Suppressor macrophage treated with lipopolysaccharide for 1 hour (primary cell): ENCODE measurements at regions not wholly inside any gene's neighbourhood (a gene's known extent, or its start where the extent isn't known, plus 50 kb on each side); places are given as distances from the start of the nearest gene placed in this dataset.
A peak's percentile ranks its signal among the peaks of the same experiment; 100 is the strongest.
"Not testable (repeated sequence)": the region's sequence is repeated elsewhere in the genome, so short reads cannot be mapped to it uniquely, and the experiment has no call there.

Experiments
- DNase-seq, 3 donors: peaks; one replicate each; pipeline ENCODE4 v3.0.0-alpha.2; 2020 to 2022

DNA sequence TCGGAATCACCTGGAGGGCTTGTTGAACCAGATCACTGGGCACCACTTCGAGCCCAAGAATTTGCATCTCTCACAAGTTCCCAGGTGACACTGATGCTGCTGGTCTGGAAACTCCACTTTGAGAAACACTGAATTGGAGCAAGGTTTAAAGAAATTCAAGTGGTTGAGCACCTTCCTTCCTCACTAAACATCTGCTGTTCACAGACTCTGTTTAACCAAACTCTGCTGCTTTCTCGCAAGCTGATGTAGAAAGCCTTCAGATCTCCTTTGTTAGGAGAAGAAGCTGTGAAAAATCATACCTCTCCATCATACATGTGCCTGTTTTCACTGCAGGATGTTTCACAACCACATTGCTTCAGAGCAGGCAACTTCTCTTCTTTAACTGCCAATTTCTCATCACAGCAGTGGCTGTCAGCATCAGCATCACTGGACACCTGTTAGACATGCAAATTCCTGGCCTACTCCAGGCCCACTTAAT is 87.5 kb upstream of the TOP1 start:
- DNase-seq, result peak in 1 of 3 donors; percentile 25

- peak; percentile 20 to 35 (median 24) for DNase-seq
Observed at GRCh38 chr20:40942006-40942405, 86.6 kb upstream of the TOP1 start.

DNA sequence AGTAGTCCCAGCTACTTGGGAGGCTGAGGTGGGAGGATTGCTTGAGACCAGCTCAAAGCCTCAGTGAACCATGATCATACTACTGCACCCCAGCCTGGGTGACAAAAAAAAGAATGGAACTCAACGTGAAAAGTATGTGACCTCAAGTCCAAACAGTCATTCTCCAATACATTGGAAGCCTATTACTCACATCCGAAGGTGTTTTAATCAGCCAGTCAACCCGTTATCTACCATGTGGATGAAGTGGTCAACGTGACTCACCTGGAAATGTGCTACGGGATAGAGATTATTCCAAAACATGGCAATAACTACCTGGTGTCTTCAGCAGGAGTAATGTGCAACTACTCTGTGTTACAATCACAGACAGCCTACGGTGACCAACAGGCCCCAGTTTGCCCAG is 85.8 kb upstream of the TOP1 start:
- DNase-seq, result no peak

- no peak for DNase-seq
Observed at GRCh38 chr20:40943591-40943990, 85.0 kb upstream of the TOP1 start.

GRCh38 chr20:40945189-40945588 is 83.4 kb upstream of the TOP1 start:
- no peak for DNase-seq

DNA sequence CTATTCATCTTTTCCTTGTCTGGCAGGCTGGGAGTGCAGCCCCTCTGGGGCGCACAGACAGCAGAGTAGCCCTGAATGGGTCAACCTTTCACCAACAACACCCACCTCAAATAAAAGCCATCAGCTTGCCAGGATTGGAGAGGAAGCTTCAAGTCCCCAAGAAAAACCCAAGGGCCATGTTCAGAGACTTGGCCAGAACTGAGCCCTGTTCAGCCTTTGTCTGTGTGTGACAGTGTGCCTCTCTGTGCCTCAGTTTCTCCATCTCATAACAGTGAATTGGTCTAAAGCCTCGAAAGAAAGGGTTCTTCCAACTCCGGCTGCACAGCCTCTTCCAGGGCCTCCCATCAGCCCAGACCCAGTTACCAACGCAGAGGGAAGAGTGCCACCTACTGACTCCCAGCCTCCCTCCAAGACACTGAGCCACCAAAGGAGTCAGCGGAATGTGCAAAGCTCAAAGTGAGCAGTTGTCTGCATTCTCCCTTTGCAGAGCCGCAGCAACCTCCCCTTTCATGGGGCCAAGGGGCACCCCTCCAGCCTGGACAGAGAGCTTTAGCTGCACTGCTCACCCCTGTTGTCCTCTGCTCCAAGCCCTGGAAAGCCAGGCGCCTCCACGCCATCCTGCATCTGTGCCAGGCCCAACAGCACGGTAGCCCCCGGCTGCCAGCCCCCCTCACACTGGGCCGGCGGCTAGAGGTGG is 82.7 kb upstream of the TOP1 start:
- peak; percentile 69 to 79 (median 78) for DNase-seq

DNA sequence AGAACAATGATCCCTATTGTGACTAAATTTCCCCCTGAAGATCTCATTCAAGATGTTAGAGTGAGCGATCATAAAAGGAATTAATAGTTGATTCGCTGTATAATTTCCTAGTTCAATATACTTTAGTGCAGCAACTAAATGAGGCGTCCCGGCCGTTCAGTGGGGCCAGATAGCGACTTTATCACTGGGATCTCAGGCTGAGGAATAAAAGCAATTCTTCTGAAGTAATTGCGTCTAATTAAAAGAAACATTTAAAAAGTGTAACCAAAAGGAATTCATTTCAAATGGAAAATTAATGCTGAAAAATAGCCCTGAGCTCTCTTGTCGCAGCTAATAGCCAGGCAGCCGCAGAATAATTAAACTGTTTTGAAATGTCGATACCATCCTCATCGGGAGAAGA is 82.2 kb upstream of the TOP1 start:
- DNase-seq, result no peak

GRCh38 chr20:40948465-40949267 is 80.0 kb upstream of the TOP1 start:
- DNase-seq, result no peak

DNA sequence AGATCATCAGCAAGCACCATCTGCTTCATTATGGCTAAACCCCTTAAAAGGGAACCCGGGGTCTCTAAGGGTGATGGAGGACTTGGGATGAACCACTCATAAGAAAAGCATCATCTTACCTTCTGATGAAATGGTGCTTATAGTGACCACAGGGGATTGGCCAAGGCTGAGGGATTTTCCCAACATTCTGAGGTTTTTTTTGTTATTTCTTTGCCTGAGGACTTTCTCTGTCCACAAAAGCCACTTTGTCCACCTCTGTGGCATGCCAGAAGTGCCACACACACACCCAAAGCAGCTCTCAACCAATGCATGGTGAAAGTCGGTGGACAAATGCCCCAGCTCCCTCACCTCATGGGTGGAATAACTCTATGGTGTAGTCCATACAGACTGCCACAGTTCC is 79.3 kb upstream of the TOP1 start:
- no peak for DNase-seq

DNA sequence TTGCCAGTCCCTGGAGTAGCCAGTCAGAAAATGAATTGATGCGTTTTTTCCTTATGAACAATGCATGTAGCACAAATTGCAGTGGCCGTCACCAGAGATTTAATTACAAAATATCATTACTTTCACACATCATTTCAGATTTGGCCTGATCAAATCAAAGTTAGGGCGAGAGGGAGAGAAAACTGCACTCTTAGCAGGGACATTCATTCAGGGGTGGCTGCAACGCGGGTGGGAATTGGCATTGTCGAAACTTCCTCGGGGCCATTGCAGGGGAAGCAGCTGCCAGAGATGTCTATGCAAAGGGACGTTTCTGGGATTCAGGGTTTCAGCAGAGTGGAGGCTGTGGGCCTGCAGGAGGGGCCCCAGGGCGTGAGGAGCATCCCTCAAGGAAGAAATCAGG is 76.5 kb upstream of the TOP1 start:
- DNase-seq, result no peak

DNA sequence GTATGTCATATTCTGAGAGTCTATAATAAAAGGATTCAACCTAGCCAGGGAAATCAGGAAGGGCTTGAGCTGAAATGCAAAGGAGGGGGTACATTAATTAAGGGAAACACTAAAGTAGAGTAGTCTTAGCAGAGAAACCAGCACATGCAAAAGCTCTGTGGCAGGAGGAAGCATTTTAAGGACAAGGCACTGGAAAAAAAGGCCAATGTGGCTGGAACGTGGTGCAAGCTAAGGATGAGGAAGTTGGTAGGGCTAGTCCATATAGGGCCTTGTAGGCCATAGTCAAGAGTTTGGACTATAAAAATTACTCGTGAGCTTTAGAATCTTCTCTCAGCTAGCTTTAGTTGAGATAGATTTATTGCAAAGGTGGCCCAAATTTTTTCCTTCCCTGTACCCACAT is 75.2 kb upstream of the TOP1 start:
- peak; percentile 23 to 35 (median 30) for DNase-seq

DNA sequence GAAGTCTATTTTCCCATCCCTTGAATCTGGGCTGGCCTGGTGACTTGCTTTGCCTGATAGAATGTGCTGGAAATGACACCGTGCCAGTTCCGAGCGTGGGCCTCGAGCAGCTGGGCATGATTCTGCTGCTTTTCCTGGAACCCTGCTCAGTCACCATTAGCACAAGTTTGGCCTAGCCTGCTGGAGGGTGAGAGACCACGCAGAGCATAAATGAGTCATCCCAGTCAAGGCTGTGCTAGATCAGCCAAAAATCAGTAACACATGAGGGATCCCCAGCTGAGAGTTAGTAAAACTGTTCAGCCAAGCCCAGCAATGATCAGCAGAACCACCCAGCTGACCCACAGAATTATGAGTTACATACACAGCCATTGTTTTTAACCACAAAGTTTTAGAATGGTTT is 74.8 kb upstream of the TOP1 start:
- DNase-seq, result peak in 1 of 3 donors; percentile 44

DNA sequence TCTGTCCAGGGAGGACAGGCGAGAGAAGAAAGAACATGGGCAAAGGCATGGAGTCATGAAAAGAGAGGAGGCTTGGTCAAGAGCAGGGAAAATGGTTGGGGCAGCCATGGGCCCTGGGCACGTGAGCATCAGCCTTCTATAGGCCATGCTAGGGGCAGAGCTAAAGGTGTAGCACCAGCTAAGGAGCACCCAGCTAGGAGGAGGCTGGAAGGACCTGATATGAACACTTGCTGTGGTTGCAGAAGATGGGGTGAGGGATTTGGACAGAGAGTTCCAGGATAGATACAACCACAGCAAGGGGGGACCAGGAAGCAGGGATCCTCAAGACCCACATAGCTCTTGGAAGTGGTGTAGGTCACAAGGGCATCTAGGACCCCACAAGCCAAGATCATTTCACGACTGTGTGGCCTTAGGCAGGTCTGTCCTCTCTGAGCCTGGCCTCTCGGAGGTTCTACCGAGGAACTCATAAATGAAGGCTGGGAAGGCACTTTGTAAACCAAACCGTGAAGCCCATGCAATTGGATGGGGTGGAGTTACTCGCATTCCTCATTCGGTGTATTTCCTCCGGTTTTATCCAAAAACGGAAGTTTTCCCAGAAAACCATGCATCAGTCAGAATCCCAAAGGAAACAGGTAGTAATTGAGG is 74.0 kb upstream of the TOP1 start:
- DNase-seq, result no peak

DNA sequence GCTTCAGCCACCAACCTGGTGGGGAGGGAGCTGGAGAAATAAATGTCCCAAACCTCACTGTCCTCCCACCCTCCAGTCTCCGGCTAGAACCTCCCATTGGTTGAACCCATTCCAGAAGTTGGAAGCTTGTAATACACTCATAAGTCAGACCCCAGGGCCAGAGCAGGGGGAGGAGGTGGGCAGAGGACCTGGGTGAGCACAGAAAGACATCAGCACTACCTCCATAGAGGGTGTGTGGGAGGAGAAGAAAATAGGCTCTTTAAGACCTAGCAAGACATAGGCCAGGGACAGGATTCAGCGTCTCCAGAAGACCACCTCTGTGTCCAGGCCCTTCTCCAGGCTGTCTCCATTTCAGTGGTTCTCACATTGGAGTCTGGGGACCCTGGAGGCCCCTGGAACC is 73.3 kb upstream of the TOP1 start:
- no peak for DNase-seq

GRCh38 chr20:40955826-40956225 is 72.8 kb upstream of the TOP1 start:
- DNase-seq, result not testable (repeated sequence)

DNA sequence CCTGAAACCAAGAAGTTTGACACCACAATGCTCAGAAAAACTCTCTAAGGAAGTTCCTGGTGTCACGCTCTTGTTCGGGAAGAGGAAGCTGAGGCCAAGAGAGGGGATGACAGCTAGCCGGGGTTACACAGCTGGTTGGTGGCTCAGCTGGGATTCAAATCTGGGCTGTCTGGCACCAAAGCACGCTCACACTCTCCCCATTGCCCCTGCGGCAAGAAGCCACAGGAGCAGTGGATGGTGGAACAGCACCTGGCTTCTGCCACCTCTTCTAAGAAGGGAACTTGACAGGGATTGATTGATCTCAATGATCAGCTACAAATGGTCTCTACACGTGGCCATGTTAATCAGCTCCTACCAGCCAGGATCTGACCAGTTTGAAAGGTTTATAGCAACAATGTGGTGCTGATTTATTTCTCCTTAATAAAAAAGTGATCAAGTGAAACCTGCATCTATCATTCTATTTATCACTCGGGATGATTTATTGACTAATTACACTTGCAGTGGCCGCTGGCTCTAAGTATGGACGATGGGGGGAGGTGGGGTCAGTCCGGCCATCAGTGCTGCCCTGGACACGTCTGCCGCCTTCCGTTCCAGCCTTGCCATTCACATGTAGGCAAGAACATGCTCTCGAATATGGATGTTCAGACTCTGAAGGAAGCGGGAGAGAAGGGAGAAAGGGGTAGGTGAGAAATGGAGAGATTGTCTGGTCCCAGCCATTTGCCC is 71.9 kb upstream of the TOP1 start:
- DNase-seq, result peak; percentile 78 to 82 (median 81)

- no peak for DNase-seq
Observed at GRCh38 chr20:40957265-40957760, 71.3 kb upstream of the TOP1 start.

GRCh38 chr20:40958598-40958997 is 70.0 kb upstream of the TOP1 start:
- DNase-seq, result no peak

DNA sequence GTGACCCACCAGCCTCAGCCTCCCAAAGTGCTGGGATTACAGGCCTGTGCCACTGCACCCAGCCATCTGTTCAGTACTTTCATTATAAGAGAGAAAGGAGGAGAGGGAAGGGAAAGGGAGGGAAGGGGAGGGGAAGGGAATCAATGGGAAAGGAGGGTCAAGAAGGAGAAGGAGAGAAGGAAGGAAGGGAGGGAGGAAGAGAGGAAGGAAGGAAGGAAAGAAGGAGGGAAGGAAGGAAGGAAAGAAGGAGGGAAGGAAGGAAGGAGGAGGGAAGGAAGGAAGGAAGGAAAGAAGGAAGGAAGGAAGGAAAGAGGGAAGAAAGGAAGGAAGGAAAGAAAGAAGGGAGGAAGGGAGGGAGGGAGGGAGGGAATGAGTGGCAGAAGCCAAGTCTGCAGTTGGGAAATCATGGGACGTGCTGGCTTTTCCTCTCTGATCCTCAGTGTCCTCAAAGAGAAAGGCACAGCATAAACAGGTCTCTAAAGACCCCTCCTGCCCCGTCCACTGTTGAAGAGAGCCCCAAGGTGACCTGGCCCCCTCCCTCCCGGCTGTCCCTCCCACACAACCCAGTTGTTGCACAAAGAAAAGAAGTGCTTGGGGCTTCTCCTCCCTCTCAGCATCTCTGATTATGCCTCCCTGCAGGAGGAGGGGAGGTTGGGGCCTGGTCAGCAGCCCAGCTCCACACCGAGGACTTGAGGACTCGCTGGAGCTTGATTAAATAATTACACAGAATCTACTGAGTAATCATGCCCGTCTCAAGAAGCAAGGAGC is 69.1 kb upstream of the TOP1 start:
- no peak for DNase-seq

DNA sequence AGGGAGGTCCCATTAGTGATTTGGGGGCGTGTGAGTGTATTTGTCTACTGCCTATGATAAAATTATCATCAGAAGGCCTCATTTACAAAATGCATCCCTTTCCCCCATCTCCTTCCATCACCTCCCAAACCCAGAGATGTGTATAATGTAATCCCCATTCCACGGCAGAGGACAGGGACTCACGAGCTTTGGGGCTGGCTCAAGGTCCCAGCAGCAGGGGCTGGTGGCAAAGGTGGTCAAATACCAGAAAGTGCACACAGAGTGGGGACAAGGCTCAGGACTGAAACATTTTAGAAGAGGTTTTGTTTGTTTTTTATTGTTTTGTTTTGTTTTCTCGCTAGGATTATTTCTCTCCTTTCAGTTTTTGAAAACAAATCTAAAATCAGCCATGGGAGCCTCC is 68.5 kb upstream of the TOP1 start:
- no peak for DNase-seq

DNA sequence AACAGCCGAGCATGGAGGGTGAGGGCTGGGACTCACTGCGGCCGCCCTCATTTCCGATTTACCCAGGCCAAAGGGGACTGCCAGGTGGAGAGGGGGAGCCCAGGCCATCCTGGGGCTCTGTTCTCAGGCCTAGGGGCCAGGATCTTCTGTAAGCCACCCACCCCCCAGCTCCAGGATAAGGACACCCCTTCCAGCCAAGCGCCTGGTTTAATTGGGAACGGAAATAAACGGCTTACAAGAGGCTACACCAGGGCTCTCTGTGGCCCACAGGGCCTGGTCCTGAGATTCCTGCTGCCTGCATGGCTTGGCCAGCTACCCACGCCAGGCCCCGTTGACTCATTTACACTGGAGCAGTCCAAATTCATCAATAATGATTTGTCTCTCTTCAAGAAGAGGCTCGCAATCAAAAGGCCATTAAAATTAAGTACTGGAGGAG is 68.1 kb upstream of the TOP1 start:
- no peak for DNase-seq

GRCh38 chr20:40961176-40961575 is 67.4 kb upstream of the TOP1 start:
- no peak for DNase-seq
